K562 (cell line): ENCODE measurements at regions not wholly inside any gene's neighbourhood (a gene's known extent, or its start where the extent isn't known, plus 50 kb on each side); places are given as distances from the start of the nearest gene placed in this dataset.

Source experiments
- ATAC-seq: fragments of 200-7000 bp; cut with Tn5 transposase; 3 replicates; pipeline ENCODE4 v1.9.1; 2020; ENCODE audit warnings: moderate library complexity
- BruUV-seq: library from RNA; stranded (reverse); fragments of 400-500 nt; replicated peaks from 2 replicates; lab custom pipeline; 2021; lab: Mats Ljungman, UMichigan
- CTCF ChIA-PET: fragments of 300-600 bp; formaldehyde crosslinking; extraction: SDS; loops from one replicate; lab custom pipeline; 2021; ENCODE audit warnings: low intra/inter-chr PET ratio; lab: Yijun Ruan, JAX
- POLR2A ChIA-PET: fragments of 300-600, 350-650 bp; sonication (Branson Sonifier 250); formaldehyde crosslinking; extraction: SDS; loops from one replicate; lab custom pipeline; 2021; ENCODE audit warnings: antibody characterized with exemption, inconsistent platforms; lab: Yijun Ruan, JAX
- DNase-seq, 4 experiments: peaks; one replicate each; pipeline versions ENCODE4 v3.0.0 to v3.0.0-alpha.2; 2011 to 2018; ENCODE audit warnings: low spot score in 3 of 4, mixed read lengths in 3 of 4; ENCODE audit errors: extremely low read depth in 1 of 4
- FAIRE-seq: peaks from 2 replicates; lab custom pipeline; 2011; peaks lifted over from hg19 to GRCh38; lab: Jason Lieb, UNC
- H2AFZ ChIP-seq: 2 replicates; pipeline ENCODE4 v1.6.0; 2011; ENCODE audit warnings: low read depth, low read length, control low read depth, inconsistent platforms
- H3K27ac ChIP-seq: fragments of 200-600 bp; 3 replicates; pipeline ENCODE4 v1.8.0; 2011; ENCODE audit warnings: low read depth, mild to moderate bottlenecking, control low read depth, inconsistent platforms, low read length, moderate library complexity, mixed read lengths; ENCODE audit errors: extremely low read depth
- H3K27me3 ChIP-seq, 2 experiments: fragments of 300-600 bp in 1 of 2; 2 replicates in 1 of 2; 3 replicates in 1 of 2; pipeline versions ENCODE4 v1.6.0 to v1.8.0; 2011; ENCODE audit warnings: inconsistent platforms in 2 of 2, low read length in 2 of 2, mild to moderate bottlenecking in 1 of 2, mixed read lengths in 1 of 2, moderate library complexity in 1 of 2; ENCODE audit not compliant: control insufficient read depth in 2 of 2, insufficient read depth in 2 of 2
- H3K36me3 ChIP-seq: fragments of 300-600 bp; 3 replicates; pipeline ENCODE4 v1.8.0; 2011; ENCODE audit warnings: mild to moderate bottlenecking, low read length, inconsistent platforms; ENCODE audit not compliant: control insufficient read depth, insufficient read depth
- H3K4me1 ChIP-seq, 2 experiments: fragments of 200-600 bp in 1 of 2; replicated peaks in 1 of 2; 2 replicates in 1 of 2; 3 replicates in 1 of 2; pipeline versions ENCODE4 v1.5.1 to v1.8.0; 2011; ENCODE audit warnings: inconsistent platforms in 2 of 2, low read length in 2 of 2, mild to moderate bottlenecking in 1 of 2, mixed read lengths in 1 of 2, moderate library complexity in 1 of 2; ENCODE audit not compliant: control insufficient read depth in 2 of 2, insufficient read depth in 2 of 2
- H3K4me2 ChIP-seq: 2 replicates; pipeline ENCODE4 v1.6.1; 2011; ENCODE audit warnings: low read length, control low read depth, inconsistent platforms, mixed read lengths; ENCODE audit not compliant: insufficient read depth
- H3K4me3 ChIP-seq: fragments of 200-600 bp; sonication (generic), shearing (Covaris generic); 2 replicates; pipeline ENCODE4 v1.5.1; 2016; ENCODE audit warnings: control low read depth, inconsistent platforms
- H3K79me2 ChIP-seq: fragments of 200-600 bp; 3 replicates; pipeline ENCODE4 v1.8.0; 2011; ENCODE audit warnings: low read length, inconsistent platforms; ENCODE audit not compliant: control insufficient read depth, insufficient read depth
- H3K9ac ChIP-seq, 2 experiments: 2 replicates each; pipeline versions ENCODE4 v1.6.0 to v1.6.1; 2011; ENCODE audit warnings: low read depth in 2 of 2, low read length in 2 of 2, control low read depth in 1 of 2, inconsistent platforms in 1 of 2, mild to moderate bottlenecking in 1 of 2, mixed read lengths in 1 of 2; ENCODE audit not compliant: insufficient read depth in 1 of 2
- H3K9me1 ChIP-seq: one replicate; pipeline ENCODE4 v1.6.0; 2011; ENCODE audit warnings: inconsistent platforms, mild to moderate bottlenecking, low read length, moderate library complexity; ENCODE audit not compliant: control insufficient read depth, insufficient read depth
- H3K9me3 ChIP-seq: replicated peaks from 2 replicates; pipeline ENCODE4 v1.5.1; 2011; ENCODE audit warnings: low read depth, low read length, inconsistent platforms; ENCODE audit not compliant: control insufficient read depth, insufficient read depth
- H4K20me1 ChIP-seq: replicated peaks from 2 replicates; pipeline ENCODE4 v1.6.1; 2011; ENCODE audit warnings: low read length, inconsistent platforms, mixed read lengths; ENCODE audit not compliant: control insufficient read depth, insufficient read depth
- CHD4 ChIP-seq: fragments of 200-600 bp; sonication (generic); IDR thresholded peaks from 3 replicates; pipeline ENCODE4 v1.6.1; 2012; ENCODE audit warnings: low read depth, mild to moderate bottlenecking, mixed read lengths, low read length, inconsistent platforms; ENCODE audit not compliant: insufficient read depth, insufficient replicate concordance, poor library complexity, severe bottlenecking
- CREB1 ChIP-seq, 2 experiments: sonication (generic) in 1 of 2; formaldehyde crosslinking in 1 of 2; IDR thresholded peaks; 2 replicates each; pipeline versions ENCODE4 v1.6.1 to v1.8.0; 2012 to 2022; ENCODE audit warnings: inconsistent platforms in 1 of 2, mild to moderate bottlenecking in 1 of 2, missing genetic modification reagents in 1 of 2, moderate library complexity in 1 of 2
- ERF ChIP-seq: fragments of 450-650 bp; formaldehyde crosslinking; IDR thresholded peaks from 2 replicates; pipeline ENCODE4 v1.4.0; 2020; ENCODE audit warnings: mild to moderate bottlenecking, mixed read lengths
- HMGN3 ChIP-seq: IDR thresholded peaks from 2 replicates; pipeline ENCODE4 v1.6.1; 2011; ENCODE audit warnings: borderline replicate concordance, low read depth, mild to moderate bottlenecking, mixed read lengths, low read length; ENCODE audit not compliant: insufficient read length; ENCODE audit errors: extremely low read depth
- NFE2L1 ChIP-seq: fragments of 450-650 bp; IDR thresholded peaks from 2 replicates; pipeline ENCODE4 v1.6.1; 2016; ENCODE audit warnings: missing genetic modification characterization, low read depth, mild to moderate bottlenecking, missing compliant biosample characterization, moderate library complexity, borderline replicate concordance
- RBM34 ChIP-seq: fragments of 200-400 bp; formaldehyde crosslinking; IDR thresholded peaks from 2 replicates; pipeline ENCODE4 v1.6.1; 2018; ENCODE audit warnings: low read length, borderline replicate concordance; ENCODE audit not compliant: insufficient read depth
- SAP30 ChIP-seq: fragments of 200-600 bp; sonication (generic); IDR thresholded peaks from 2 replicates; pipeline ENCODE4 v1.6.1; 2012; ENCODE audit warnings: borderline replicate concordance, low read depth, mild to moderate bottlenecking, moderate library complexity, low read length, control low read depth, inconsistent platforms; ENCODE audit not compliant: insufficient read depth, poor library complexity, severe bottlenecking
- TAF1 ChIP-seq: IDR thresholded peaks from 2 replicates; pipeline ENCODE4 v1.6.1; 2011; ENCODE audit warnings: mild to moderate bottlenecking, low read length, moderate library complexity; ENCODE audit not compliant: insufficient read depth, control insufficient read depth, severe bottlenecking; ENCODE audit errors: extremely low read depth
- TCF3 ChIP-seq: sonication (generic); formaldehyde crosslinking; IDR thresholded peaks from 2 replicates; pipeline ENCODE4 v1.4.0; 2020; ENCODE audit warnings: mild to moderate bottlenecking, missing genetic modification reagents
- ZBTB8A ChIP-seq: fragments of 450-650 bp; IDR thresholded peaks from 2 replicates; pipeline ENCODE4 v1.6.1; 2018; ENCODE audit warnings: mild to moderate bottlenecking, moderate library complexity; ENCODE audit not compliant: partially characterized antibody
- ZC3H8 ChIP-seq: fragments of 450-650 bp; IDR thresholded peaks from 2 replicates; pipeline ENCODE4 v1.6.1; 2017
- ZNF140 ChIP-seq: fragments of 250-450 bp; sonication (Bioruptor Pico); IDR thresholded peaks from 2 replicates; pipeline ENCODE4 v1.8.0; 2021; ENCODE audit warnings: moderate library complexity, mild to moderate bottlenecking, inconsistent platforms
- ZNF282 ChIP-seq: sonication (generic); formaldehyde crosslinking; IDR thresholded peaks from 2 replicates; pipeline ENCODE4 v1.8.1; 2023; ENCODE audit warnings: missing genetic modification reagents
- ZNF695 ChIP-seq: fragments of 450-650 bp; formaldehyde crosslinking; IDR thresholded peaks from 2 replicates; pipeline ENCODE4 v1.4.0; 2020; ENCODE audit warnings: mild to moderate bottlenecking, moderate library complexity
- WGBS: fragments of 100-300 bp; shearing (Covaris generic); methylation state at CpG from one replicate; pipeline ENCODE4 v1.1.6; 2016; ENCODE audit warnings: low coverage, mixed read lengths; ENCODE audit not compliant: insufficient coverage; ENCODE audit errors: missing lambda C conversion rate; 5-methylcytosine and 5-hydroxymethylcytosine counted together
- in situ Hi-C: fragments of 300-500 bp; cut with MboI; formaldehyde crosslinking; loops from 4 replicates; pipeline ENCODE4 v1.15.0; 2018; ENCODE audit warnings: inconsistent platforms, mixed read lengths
- intact Hi-C: fragments of 100-400 bp; cut with micrococcal nuclease; formaldehyde crosslinking; loops from 2 replicates; pipeline ENCODE4 v1.14.2; 2022
- TF ChIP-seq, protein P1 (sequence below): fragments of 250-450 bp; sonication (Bioruptor Pico); IDR thresholded peaks from 2 replicates; pipeline ENCODE4 v1.8.0; 2021; ENCODE audit warnings: mild to moderate bottlenecking, moderate library complexity

- TF ChIP-seq NFE2L1 (tag) = no peak
- TF ChIP-seq ZNF282 (CRISPR knock-in tag) = no peak
- no peak for TF ChIP-seq CREB1 (IDR thresholded peaks at IDR 0.05)
- TF ChIP-seq CREB1 (CRISPR knock-in tag; IDR thresholded peaks at IDR 0.05) = no peak
- TF ChIP-seq ZC3H8 = no peak
- no peak for TF ChIP-seq ERF (CRISPR knock-in tag)
- no peak for TF ChIP-seq ZNF695
- TF ChIP-seq RBM34 = no peak
- TF ChIP-seq TCF3 (CRISPR knock-in tag) = no peak
- in situ Hi-C loops (no loop called here), intact Hi-C loops (no loop called here)
- DNase-seq (no peak), ATAC-seq (no peak), FAIRE-seq (no peak)
- Histone ChIP-seq H3K27me3 (no peaks in the 10 kb centered on the region), H4K20me1 (no peaks in the 10 kb centered on the region), H3K36me3 (no peaks in the 10 kb centered on the region), H3K27ac (no peak overlapping the region), H3K9ac (no peak overlapping the region), H3K79me2 (no peaks in the 10 kb centered on the region), H3K4me3 (no peak overlapping the region), H2AFZ (no peak overlapping the region), H3K4me1 (no peaks in the 10 kb centered on the region), H3K9me3 (no peaks in the 10 kb centered on the region), H3K4me2 (no peak overlapping the region), H3K9me1 (no peaks in the 10 kb centered on the region)
- CTCF ChIA-PET = no interaction called here
- POLR2A ChIA-PET = no interaction called here
- WGBS = 3% methylated on average over 5 of the region's 5 CpGs
- BruUV-seq = no TSS peak
Measured at GRCh38 chr4:62196338-62196737, 996.2 kb downstream of the ADGRL3 start.

DNA sequence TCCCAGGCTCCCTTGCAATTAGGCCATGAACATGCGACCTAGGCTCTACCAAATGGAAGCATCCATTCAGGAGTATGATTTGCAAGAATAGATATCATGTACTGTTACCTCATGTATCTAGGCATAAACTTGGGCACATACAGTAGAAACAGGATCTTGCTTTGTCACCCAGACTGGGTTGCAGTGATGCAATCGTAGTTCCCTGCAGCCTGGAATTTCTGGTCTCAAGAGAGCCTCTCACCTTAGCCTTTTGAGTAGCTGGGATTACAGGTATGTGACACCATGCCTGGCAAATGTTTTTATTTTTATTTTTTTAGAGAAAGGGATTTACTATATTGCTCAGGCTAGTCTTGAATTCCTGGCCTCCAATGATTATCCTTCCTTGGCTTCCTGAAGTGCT is 994.2 kb downstream of the ADGRL3 start:
- Histone ChIP-seq H3K9me1 (no peaks in the 10 kb centered on the region), H3K27ac (no peak overlapping the region), H3K9ac (no peak overlapping the region), H3K4me3 (no peak overlapping the region), H3K4me1 (no peaks in the 10 kb centered on the region), H3K36me3 (no peaks in the 10 kb centered on the region), H3K27me3 (no peaks in the 10 kb centered on the region), H3K4me2 (no peak overlapping the region), H2AFZ (no peak overlapping the region), H4K20me1 (no peaks in the 10 kb centered on the region), H3K9me3 (no peaks in the 10 kb centered on the region), H3K79me2 (no peaks in the 10 kb centered on the region)
- FAIRE-seq (no peak), DNase-seq (no peak), ATAC-seq (no peak)
- ChIA-PET POLR2A (no interaction called here), CTCF (no interaction called here)
- intact Hi-C loops = no loop called here
- WGBS = 0% methylated on average over 2 of the region's 2 CpGs
- no TSS peak for BruUV-seq
- in situ Hi-C loops = no loop called here
- TF ChIP-seq CHD4 = no peak
- no peak for TF ChIP-seq RBM34
- TF ChIP-seq SAP30 = no peak
- TF ChIP-seq, protein P1, sequence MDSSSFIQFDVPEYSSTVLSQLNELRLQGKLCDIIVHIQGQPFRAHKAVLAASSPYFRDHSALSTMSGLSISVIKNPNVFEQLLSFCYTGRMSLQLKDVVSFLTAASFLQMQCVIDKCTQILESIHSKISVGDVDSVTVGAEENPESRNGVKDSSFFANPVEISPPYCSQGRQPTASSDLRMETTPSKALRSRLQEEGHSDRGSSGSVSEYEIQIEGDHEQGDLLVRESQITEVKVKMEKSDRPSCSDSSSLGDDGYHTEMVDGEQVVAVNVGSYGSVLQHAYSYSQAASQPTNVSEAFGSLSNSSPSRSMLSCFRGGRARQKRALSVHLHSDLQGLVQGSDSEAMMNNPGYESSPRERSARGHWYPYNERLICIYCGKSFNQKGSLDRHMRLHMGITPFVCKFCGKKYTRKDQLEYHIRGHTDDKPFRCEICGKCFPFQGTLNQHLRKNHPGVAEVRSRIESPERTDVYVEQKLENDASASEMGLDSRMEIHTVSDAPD (CRISPR knock-in tag) = no peak
- TF ChIP-seq ZBTB8A = no peak
- TF ChIP-seq ZNF140 (CRISPR knock-in tag) = no peak
- TF ChIP-seq TAF1 = no peak
- TF ChIP-seq HMGN3 = no peak
